HepG2 (cell line): ENCODE measurements at regions not wholly inside any gene's neighbourhood (a gene's known extent, or its start where the extent isn't known, plus 50 kb on each side); places are given as distances from the start of the nearest gene placed in this dataset.
A peak's percentile ranks its signal among the peaks of the same experiment; 100 is the strongest.

Source experiments
- AGO1 ChIP-seq: fragments of 200-400 bp; formaldehyde crosslinking; IDR thresholded peaks from 2 replicates; pipeline ENCODE4 v1.6.1; 2017; ENCODE audit warnings: mild to moderate bottlenecking, low read depth, low read length, moderate library complexity; ENCODE audit not compliant: poor library complexity, severe bottlenecking
- CENPT ChIP-seq: sonication (generic); formaldehyde crosslinking; IDR thresholded peaks from 2 replicates; pipeline ENCODE4 v1.8.0; 2022; ENCODE audit warnings: low read depth, mild to moderate bottlenecking, moderate library complexity, missing genetic modification reagents
- HMGXB3 ChIP-seq: sonication (generic); formaldehyde crosslinking; IDR thresholded peaks from 2 replicates; pipeline ENCODE4 v1.4.0; 2020; ENCODE audit warnings: missing genetic modification reagents, borderline replicate concordance
- KLF12 ChIP-seq: sonication (generic); formaldehyde crosslinking; IDR thresholded peaks from 2 replicates; pipeline ENCODE4 v1.4.0; 2020; ENCODE audit warnings: missing genetic modification reagents, borderline replicate concordance
- MEF2D ChIP-seq: sonication (generic); formaldehyde crosslinking; IDR thresholded peaks from 2 replicates; pipeline ENCODE4 v1.5.1; 2020; ENCODE audit warnings: mild to moderate bottlenecking, missing genetic modification reagents
- ZNF101 ChIP-seq: sonication (generic); formaldehyde crosslinking; IDR thresholded peaks from 2 replicates; pipeline ENCODE4 v1.4.0; 2020; ENCODE audit warnings: mild to moderate bottlenecking, low read depth, missing genetic modification reagents, borderline replicate concordance
- ZNF512B ChIP-seq: sonication (generic); formaldehyde crosslinking; IDR thresholded peaks from 2 replicates; pipeline ENCODE4 v1.5.1; 2020; ENCODE audit warnings: missing genetic modification reagents, mild to moderate bottlenecking, borderline replicate concordance
- TF ChIP-seq, protein P1 (sequence below): sonication (generic); formaldehyde crosslinking; IDR thresholded peaks from 2 replicates; pipeline ENCODE4 v1.4.0; 2020; ENCODE audit warnings: missing genetic modification reagents, mild to moderate bottlenecking, borderline replicate concordance
- TF ChIP-seq, protein P2 (sequence below): sonication (generic); formaldehyde crosslinking; IDR thresholded peaks from 2 replicates; pipeline ENCODE4 v1.5.0; 2020; ENCODE audit warnings: mild to moderate bottlenecking, missing genetic modification reagents, moderate library complexity
- TF ChIP-seq, protein P3 (sequence below): sonication (generic); formaldehyde crosslinking; IDR thresholded peaks from 2 replicates; pipeline ENCODE4 v1.4.0; 2020; ENCODE audit warnings: missing genetic modification reagents
- TF ChIP-seq, protein P4 (sequence below): IDR thresholded peaks from 2 replicates; pipeline ENCODE4 v1.6.1; 2018; ENCODE audit warnings: missing genetic modification reagents

DNA sequence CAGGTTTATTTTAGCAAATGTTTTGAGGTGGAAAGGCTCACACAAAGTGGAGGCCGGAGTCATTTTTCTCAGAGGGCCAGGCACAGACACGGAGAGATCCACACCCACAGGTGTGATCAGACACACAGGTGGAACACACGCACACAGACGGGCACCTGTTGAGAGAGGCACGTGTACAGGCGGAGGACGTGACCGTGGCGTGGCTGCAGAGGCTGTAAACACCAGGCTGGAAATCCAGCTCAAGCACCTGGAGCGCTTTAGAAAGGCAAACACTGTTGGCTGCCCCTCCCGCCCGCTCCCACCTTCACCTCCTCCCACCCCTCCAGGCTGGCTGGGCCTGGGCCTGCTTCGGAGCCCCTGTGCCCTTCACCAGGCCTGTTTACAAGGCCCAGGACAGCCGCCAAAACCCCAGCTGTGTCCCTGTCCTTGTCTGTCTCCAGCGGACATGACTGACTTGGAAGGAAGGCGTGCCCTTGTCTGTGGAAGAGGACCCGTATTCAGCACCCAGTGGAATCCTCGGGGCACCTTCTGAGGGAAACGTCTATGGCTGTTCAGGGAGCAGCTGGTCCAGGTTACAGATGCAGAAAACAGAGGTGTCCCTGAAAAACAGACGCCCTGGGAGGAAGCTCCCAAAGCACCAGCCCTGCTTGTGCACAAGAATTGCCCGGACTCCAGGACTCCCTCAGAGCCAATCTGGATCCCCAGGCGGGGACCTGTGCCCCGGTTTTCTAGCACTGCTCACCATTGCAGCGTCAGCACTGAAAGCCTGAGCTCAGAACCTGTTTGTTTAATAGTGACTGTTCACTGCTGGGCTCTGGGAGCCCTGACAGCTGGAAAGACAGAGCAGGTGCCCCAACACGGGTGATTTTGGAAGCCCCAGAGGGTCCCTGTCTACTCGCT, 134.3 kb upstream of the HAAO start (continued):
- TF ChIP-seq, protein P1, sequence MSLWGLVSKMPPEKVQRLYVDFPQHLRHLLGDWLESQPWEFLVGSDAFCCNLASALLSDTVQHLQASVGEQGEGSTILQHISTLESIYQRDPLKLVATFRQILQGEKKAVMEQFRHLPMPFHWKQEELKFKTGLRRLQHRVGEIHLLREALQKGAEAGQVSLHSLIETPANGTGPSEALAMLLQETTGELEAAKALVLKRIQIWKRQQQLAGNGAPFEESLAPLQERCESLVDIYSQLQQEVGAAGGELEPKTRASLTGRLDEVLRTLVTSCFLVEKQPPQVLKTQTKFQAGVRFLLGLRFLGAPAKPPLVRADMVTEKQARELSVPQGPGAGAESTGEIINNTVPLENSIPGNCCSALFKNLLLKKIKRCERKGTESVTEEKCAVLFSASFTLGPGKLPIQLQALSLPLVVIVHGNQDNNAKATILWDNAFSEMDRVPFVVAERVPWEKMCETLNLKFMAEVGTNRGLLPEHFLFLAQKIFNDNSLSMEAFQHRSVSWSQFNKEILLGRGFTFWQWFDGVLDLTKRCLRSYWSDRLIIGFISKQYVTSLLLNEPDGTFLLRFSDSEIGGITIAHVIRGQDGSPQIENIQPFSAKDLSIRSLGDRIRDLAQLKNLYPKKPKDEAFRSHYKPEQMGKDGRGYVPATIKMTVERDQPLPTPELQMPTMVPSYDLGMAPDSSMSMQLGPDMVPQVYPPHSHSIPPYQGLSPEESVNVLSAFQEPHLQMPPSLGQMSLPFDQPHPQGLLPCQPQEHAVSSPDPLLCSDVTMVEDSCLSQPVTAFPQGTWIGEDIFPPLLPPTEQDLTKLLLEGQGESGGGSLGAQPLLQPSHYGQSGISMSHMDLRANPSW (CRISPR knock-in tag): no peak
- TF ChIP-seq ZNF101 (CRISPR knock-in tag) (no peak), ZNF512B (CRISPR knock-in tag) (peak; percentile 94), KLF12 (CRISPR knock-in tag) (no peak), CENPT (no peak), MEF2D (no peak), AGO1 (peak; percentile 9), HMGXB3 (CRISPR knock-in tag) (no peak)
- TF ChIP-seq, protein P2, sequence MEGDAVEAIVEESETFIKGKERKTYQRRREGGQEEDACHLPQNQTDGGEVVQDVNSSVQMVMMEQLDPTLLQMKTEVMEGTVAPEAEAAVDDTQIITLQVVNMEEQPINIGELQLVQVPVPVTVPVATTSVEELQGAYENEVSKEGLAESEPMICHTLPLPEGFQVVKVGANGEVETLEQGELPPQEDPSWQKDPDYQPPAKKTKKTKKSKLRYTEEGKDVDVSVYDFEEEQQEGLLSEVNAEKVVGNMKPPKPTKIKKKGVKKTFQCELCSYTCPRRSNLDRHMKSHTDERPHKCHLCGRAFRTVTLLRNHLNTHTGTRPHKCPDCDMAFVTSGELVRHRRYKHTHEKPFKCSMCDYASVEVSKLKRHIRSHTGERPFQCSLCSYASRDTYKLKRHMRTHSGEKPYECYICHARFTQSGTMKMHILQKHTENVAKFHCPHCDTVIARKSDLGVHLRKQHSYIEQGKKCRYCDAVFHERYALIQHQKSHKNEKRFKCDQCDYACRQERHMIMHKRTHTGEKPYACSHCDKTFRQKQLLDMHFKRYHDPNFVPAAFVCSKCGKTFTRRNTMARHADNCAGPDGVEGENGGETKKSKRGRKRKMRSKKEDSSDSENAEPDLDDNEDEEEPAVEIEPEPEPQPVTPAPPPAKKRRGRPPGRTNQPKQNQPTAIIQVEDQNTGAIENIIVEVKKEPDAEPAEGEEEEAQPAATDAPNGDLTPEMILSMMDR (CRISPR knock-in tag): no peak; the same call in 1 of the 2 replicates
- TF ChIP-seq, protein P3, sequence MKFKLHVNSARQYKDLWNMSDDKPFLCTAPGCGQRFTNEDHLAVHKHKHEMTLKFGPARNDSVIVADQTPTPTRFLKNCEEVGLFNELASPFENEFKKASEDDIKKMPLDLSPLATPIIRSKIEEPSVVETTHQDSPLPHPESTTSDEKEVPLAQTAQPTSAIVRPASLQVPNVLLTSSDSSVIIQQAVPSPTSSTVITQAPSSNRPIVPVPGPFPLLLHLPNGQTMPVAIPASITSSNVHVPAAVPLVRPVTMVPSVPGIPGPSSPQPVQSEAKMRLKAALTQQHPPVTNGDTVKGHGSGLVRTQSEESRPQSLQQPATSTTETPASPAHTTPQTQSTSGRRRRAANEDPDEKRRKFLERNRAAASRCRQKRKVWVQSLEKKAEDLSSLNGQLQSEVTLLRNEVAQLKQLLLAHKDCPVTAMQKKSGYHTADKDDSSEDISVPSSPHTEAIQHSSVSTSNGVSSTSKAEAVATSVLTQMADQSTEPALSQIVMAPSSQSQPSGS: 0 out of 2 replicates have a peak, but pooled peaks have one; percentile 12
- TF ChIP-seq, protein P4, sequence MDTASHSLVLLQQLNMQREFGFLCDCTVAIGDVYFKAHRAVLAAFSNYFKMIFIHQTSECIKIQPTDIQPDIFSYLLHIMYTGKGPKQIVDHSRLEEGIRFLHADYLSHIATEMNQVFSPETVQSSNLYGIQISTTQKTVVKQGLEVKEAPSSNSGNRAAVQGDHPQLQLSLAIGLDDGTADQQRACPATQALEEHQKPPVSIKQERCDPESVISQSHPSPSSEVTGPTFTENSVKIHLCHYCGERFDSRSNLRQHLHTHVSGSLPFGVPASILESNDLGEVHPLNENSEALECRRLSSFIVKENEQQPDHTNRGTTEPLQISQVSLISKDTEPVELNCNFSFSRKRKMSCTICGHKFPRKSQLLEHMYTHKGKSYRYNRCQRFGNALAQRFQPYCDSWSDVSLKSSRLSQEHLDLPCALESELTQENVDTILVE (CRISPR knock-in tag): peak; percentile 30; the same call in 1 of the 2 replicates
